ENCODE measurements at regions not wholly inside any gene's neighbourhood (a gene's known extent, or its start where the extent isn't known, plus 50 kb on each side); places are given as distances from the start of the nearest gene placed in this dataset.

GRCh38 chr15:79674124-79674465, 222.7 kb downstream of the MTHFS start:
- H3K27ac ChIP-seq (ENCODE audit: low read depth, low read length) = peak overlapping the region; percentile 54

GRCh38 chr15:79675982-79676381, 220.8 kb downstream of the MTHFS start:
- TF ChIP-seq CTCF (IDR thresholded peaks at IDR 0.05; ENCODE audit: extremely low read depth, low read depth, low read length) = peak; percentile 23
- Histone ChIP-seq H4K20me1 (ENCODE audit: insufficient read depth, low read length) (no peaks in the 10 kb centered on the region), H3K36me3 (ENCODE audit: insufficient read depth, low read length) (no peaks in the 10 kb centered on the region), H3K4me1 (ENCODE audit: insufficient read depth, low read length) (peaks cover 38% of the 10 kb centered on the region), H3K79me2 (ENCODE audit: insufficient read depth, low read length) (no peaks in the 10 kb centered on the region), H2AFZ (ENCODE audit: low read length) (peak overlapping the region; percentile 45), H3K4me3 (ENCODE audit: insufficient read depth, low read length) (no peak overlapping the region), H3K9me3 (ENCODE audit: low read depth, low read length) (no peaks in the 10 kb centered on the region), H3K27me3 (ENCODE audit: insufficient read depth, low read length) (no peaks in the 10 kb centered on the region), H3K27ac (ENCODE audit: low read depth, low read length) (no peak overlapping the region), H3K4me2 (ENCODE audit: insufficient read depth, low read length) (no peak overlapping the region)
- DNase-seq (ENCODE audit: insufficient read length, low spot score, missing footprints) = no peak

More at GRCh38 chr15:79674124-79674465, 222.7 kb downstream of the MTHFS start:
- no peak for TF ChIP-seq CTCF (IDR thresholded peaks at IDR 0.05; ENCODE audit: extremely low read depth, low read depth, low read length)
- Histone ChIP-seq H3K4me3 (ENCODE audit: insufficient read depth, low read length) (no peak overlapping the region), H3K4me1 (ENCODE audit: insufficient read depth, low read length) (peaks cover 29% of the 10 kb centered on the region), H3K9me3 (ENCODE audit: low read depth, low read length) (no peaks in the 10 kb centered on the region), H3K4me2 (ENCODE audit: insufficient read depth, low read length) (no peak overlapping the region), H4K20me1 (ENCODE audit: insufficient read depth, low read length) (no peaks in the 10 kb centered on the region), H2AFZ (ENCODE audit: low read length) (no peak overlapping the region), H3K27me3 (ENCODE audit: insufficient read depth, low read length) (no peaks in the 10 kb centered on the region), H3K79me2 (ENCODE audit: insufficient read depth, low read length) (no peaks in the 10 kb centered on the region), H3K36me3 (ENCODE audit: insufficient read depth, low read length) (no peaks in the 10 kb centered on the region)
- no peak for DNase-seq (ENCODE audit: insufficient read length, low spot score, missing footprints)

GRCh38 chr15:79676621-79677020, 220.2 kb downstream of the MTHFS start:
- H3K9me3 ChIP-seq (ENCODE audit: low read depth, low read length) = no peaks in the 10 kb centered on the region
- H3K27ac ChIP-seq (ENCODE audit: low read depth, low read length) = no peak overlapping the region
- no peaks in the 10 kb centered on the region for H3K79me2 ChIP-seq (ENCODE audit: insufficient read depth, low read length)
- peaks cover 45% of the 10 kb centered on the region for H3K4me1 ChIP-seq (ENCODE audit: insufficient read depth, low read length)
- no peak for DNase-seq (ENCODE audit: insufficient read length, low spot score, missing footprints)
- H3K27me3 ChIP-seq (ENCODE audit: insufficient read depth, low read length) = no peaks in the 10 kb centered on the region
- peak overlapping the region; percentile 45 for H2AFZ ChIP-seq (ENCODE audit: low read length)
- no peaks in the 10 kb centered on the region for H3K36me3 ChIP-seq (ENCODE audit: insufficient read depth, low read length)
- H4K20me1 ChIP-seq (ENCODE audit: insufficient read depth, low read length) = no peaks in the 10 kb centered on the region
- TF ChIP-seq CTCF (IDR thresholded peaks at IDR 0.05; ENCODE audit: extremely low read depth, low read depth, low read length) = no peak
- H3K4me2 ChIP-seq (ENCODE audit: insufficient read depth, low read length) = no peak overlapping the region
- H3K4me3 ChIP-seq (ENCODE audit: insufficient read depth, low read length) = no peak overlapping the region

GRCh38 chr15:79677241-79677640, 219.6 kb downstream of the MTHFS start:
- H3K27me3 ChIP-seq (ENCODE audit: insufficient read depth, low read length) = no peaks in the 10 kb centered on the region
- H3K4me3 ChIP-seq (ENCODE audit: insufficient read depth, low read length) = no peak overlapping the region
- H3K36me3 ChIP-seq (ENCODE audit: insufficient read depth, low read length) = no peaks in the 10 kb centered on the region
- H3K4me1 ChIP-seq (ENCODE audit: insufficient read depth, low read length) = peaks cover 48% of the 10 kb centered on the region
- H3K79me2 ChIP-seq (ENCODE audit: insufficient read depth, low read length) = no peaks in the 10 kb centered on the region
- no peak overlapping the region for H2AFZ ChIP-seq (ENCODE audit: low read length)
- H3K4me2 ChIP-seq (ENCODE audit: insufficient read depth, low read length) = no peak overlapping the region
- no peaks in the 10 kb centered on the region for H4K20me1 ChIP-seq (ENCODE audit: insufficient read depth, low read length)
- DNase-seq (ENCODE audit: insufficient read length, low spot score, missing footprints) = no peak
- no peaks in the 10 kb centered on the region for H3K9me3 ChIP-seq (ENCODE audit: low read depth, low read length)
- no peak for TF ChIP-seq CTCF (IDR thresholded peaks at IDR 0.05; ENCODE audit: extremely low read depth, low read depth, low read length)
- H3K27ac ChIP-seq (ENCODE audit: low read depth, low read length) = no peak overlapping the region

Measured in osteoblast (primary cell).